Liver (tissue), 8 donors: ENCODE measurements at regions not wholly inside any gene's neighbourhood (a gene's known extent, or its start where the extent isn't known, plus 50 kb on each side); places are given as distances from the start of the nearest gene placed in this dataset.

Experiments used
- DNase-seq: peaks from one replicate; pipeline ENCODE4 v3.0.0-alpha.2; 2017; ENCODE audit warnings: low spot score
- H3K27ac ChIP-seq, 2 donors: one replicate each; pipeline ENCODE4 v1.7.0; 2013; ENCODE audit warnings: inconsistent platforms in 2 of 2, low read length in 2 of 2, control low read depth in 1 of 2, low read depth in 1 of 2, mild to moderate bottlenecking in 1 of 2
- H3K27me3 ChIP-seq, 4 donors: one replicate each; pipeline versions ENCODE4 v1.6.1 to v1.7.0; 2013; ENCODE audit warnings: low read length in 3 of 4, inconsistent platforms in 1 of 4, mild to moderate bottlenecking in 1 of 4, moderate library complexity in 1 of 4; ENCODE audit not compliant: control insufficient read depth in 4 of 4, insufficient read depth in 4 of 4
- H3K36me3 ChIP-seq, 4 donors: one replicate each; pipeline versions ENCODE4 v1.6.1 to v1.7.0; 2013; ENCODE audit warnings: low read length in 3 of 4, mild to moderate bottlenecking in 3 of 4, low read depth in 1 of 4, moderate library complexity in 1 of 4; ENCODE audit not compliant: control insufficient read depth in 4 of 4, insufficient read depth in 3 of 4
- H3K4me1 ChIP-seq, 4 donors: one replicate each; pipeline versions ENCODE4 v1.6.1 to v1.7.0; 2013; ENCODE audit warnings: low read length in 3 of 4, mild to moderate bottlenecking in 3 of 4, moderate library complexity in 1 of 4; ENCODE audit not compliant: control insufficient read depth in 4 of 4, insufficient read depth in 4 of 4
- H3K4me3 ChIP-seq, 3 donors: one replicate each; pipeline versions ENCODE4 v1.6.1 to v1.7.0; 2013; ENCODE audit warnings: low read length in 3 of 3, control low read depth in 1 of 3, low read depth in 1 of 3, mild to moderate bottlenecking in 1 of 3
- H3K9ac ChIP-seq, 2 donors: one replicate each; pipeline ENCODE4 v1.7.0; 2013; ENCODE audit warnings: low read length in 2 of 2, mild to moderate bottlenecking in 2 of 2, moderate library complexity in 2 of 2, control low read depth in 1 of 2, low read depth in 1 of 2
- H3K9me3 ChIP-seq, 4 donors: one replicate each; pipeline versions ENCODE4 v1.6.1 to v1.7.0; 2013; ENCODE audit warnings: low read length in 3 of 4; ENCODE audit not compliant: control insufficient read depth in 4 of 4
- ATF3 ChIP-seq: IDR thresholded peaks from 2 replicates; pipeline ENCODE4 v1.6.1; 2016; ENCODE audit warnings: antibody characterized with exemption
- CTCF ChIP-seq: fragments of 150-350 bp; IDR thresholded peaks from 2 replicates; pipeline ENCODE4 v1.5.1; 2017; ENCODE audit warnings: improper control_type of control experiment, low read depth, low read length; ENCODE audit not compliant: missing input control
- EGR1 ChIP-seq, 2 donors: IDR thresholded peaks; 2 replicates each; pipeline ENCODE4 v1.6.1; 2016 to 2018; ENCODE audit warnings: antibody characterized with exemption in 2 of 2, low read depth in 2 of 2
- FOXA1 ChIP-seq: IDR thresholded peaks from 2 replicates; pipeline ENCODE4 v1.6.1; 2016; ENCODE audit warnings: antibody characterized with exemption
- FOXA2 ChIP-seq: IDR thresholded peaks from 2 replicates; pipeline ENCODE4 v1.6.1; 2016; ENCODE audit warnings: antibody characterized with exemption
- GABPA ChIP-seq, 2 donors: IDR thresholded peaks in 1 of 2; conservative IDR thresholded peaks in 1 of 2; 2 replicates each; pipeline ENCODE4 v1.6.1; 2016; ENCODE audit warnings: antibody characterized with exemption in 2 of 2, mild to moderate bottlenecking in 1 of 2, moderate library complexity in 1 of 2
- HNF4A ChIP-seq, 2 donors: conservative IDR thresholded peaks; 2 replicates each; pipeline ENCODE4 v1.6.1; 2016; ENCODE audit warnings: antibody characterized with exemption in 2 of 2, mild to moderate bottlenecking in 2 of 2
- HNF4G ChIP-seq: IDR thresholded peaks from 2 replicates; pipeline ENCODE4 v1.6.1; 2016; ENCODE audit warnings: antibody characterized with exemption
- JUND ChIP-seq, 2 donors: IDR thresholded peaks; 2 replicates each; pipeline ENCODE4 v1.6.1; 2016; ENCODE audit warnings: antibody characterized with exemption in 2 of 2
- MAX ChIP-seq: IDR thresholded peaks from 2 replicates; pipeline ENCODE4 v1.6.1; 2016; ENCODE audit warnings: antibody characterized with exemption
- NR2F2 ChIP-seq: IDR thresholded peaks from 2 replicates; pipeline ENCODE4 v1.6.1; 2016; ENCODE audit warnings: antibody characterized with exemption
- RAD21 ChIP-seq, 2 donors: IDR thresholded peaks; 2 replicates each; pipeline ENCODE4 v1.6.1; 2016; ENCODE audit warnings: antibody characterized with exemption in 2 of 2, mild to moderate bottlenecking in 2 of 2
- RXRA ChIP-seq, 2 donors: IDR thresholded peaks; 2 replicates each; pipeline ENCODE4 v1.6.1; 2017 to 2018; ENCODE audit warnings: antibody characterized with exemption in 2 of 2, mild to moderate bottlenecking in 1 of 2
- SP1 ChIP-seq: IDR thresholded peaks from 2 replicates; pipeline ENCODE4 v1.6.1; 2018; ENCODE audit warnings: antibody characterized with exemption, mild to moderate bottlenecking
- YY1 ChIP-seq: IDR thresholded peaks from 2 replicates; pipeline ENCODE4 v1.6.1; 2016; ENCODE audit warnings: antibody characterized with exemption, mild to moderate bottlenecking
- ZBTB33 ChIP-seq: IDR thresholded peaks from 2 replicates; pipeline ENCODE4 v1.6.1; 2016; ENCODE audit warnings: antibody characterized with exemption
- WGBS: extraction: QIAGEN DNeasy Blood & Tissue Kit; methylation state at CpG from one replicate; pipeline ENCODE4 v1.1.7; 2013; 5-methylcytosine and 5-hydroxymethylcytosine counted together
- donor health status: healthy.
- donor health status: healthy.
- donor health status: healthy.
- donor health status: healthy.
- donor health status: healthy.

- DNase-seq, result no peak
- Histone ChIP-seq H3K4me1 (no peaks in the 10 kb centered on the region), H3K27me3 (no peaks in the 10 kb centered on the region), H3K36me3 (no peaks in the 10 kb centered on the region), H3K27ac (no peak overlapping the region), H3K4me3 (no peak overlapping the region), H3K9me3 (no peaks in the 10 kb centered on the region), H3K9ac (no peak overlapping the region)
- TF ChIP-seq FOXA2 (no peak), EGR1 (IDR thresholded peaks at IDR 0.05; ENCODE audit: low read depth in 2 of 2) (no peak), YY1 (no peak), CTCF (no peak), FOXA1 (no peak), HNF4A (conservative IDR thresholded peaks at IDR 0.05) (no peak), ATF3 (no peak), RAD21 (IDR thresholded peaks at IDR 0.05) (no peak), JUND (IDR thresholded peaks at IDR 0.05) (no peak)
Measured at GRCh38 chr12:86770871-86771270, 514.7 kb upstream of the MGAT4C start.

GRCh38 chr12:86748894-86749293, 492.7 kb upstream of the MGAT4C start:
- TF ChIP-seq FOXA2, result no peak
- TF ChIP-seq CTCF, result no peak
- TF ChIP-seq HNF4A (conservative IDR thresholded peaks at IDR 0.05), result no peak
- no peak for TF ChIP-seq HNF4G
- TF ChIP-seq FOXA1, result no peak
- TF ChIP-seq ATF3, result no peak
- no peak for TF ChIP-seq MAX
- TF ChIP-seq RXRA (IDR thresholded peaks at IDR 0.05), result no peak
- no peak for TF ChIP-seq ZBTB33
- TF ChIP-seq SP1, result no peak
- TF ChIP-seq NR2F2, result no peak
- no peak for TF ChIP-seq GABPA (IDR thresholded peaks at IDR 0.05 in 1 of 2, conservative IDR thresholded peaks at IDR 0.05 in 1 of 2)
- no peak for TF ChIP-seq EGR1 (IDR thresholded peaks at IDR 0.05; ENCODE audit: low read depth in 2 of 2)
- 47% methylated on average over 2 of the region's 2 CpGs for WGBS
- H3K9ac ChIP-seq, result no peak overlapping the region
- no peaks in the 10 kb centered on the region for H3K27me3 ChIP-seq
- H3K4me3 ChIP-seq, result no peak overlapping the region
- no peaks in the 10 kb centered on the region for H3K36me3 ChIP-seq
- DNase-seq, result no peak
- no peak overlapping the region for H3K27ac ChIP-seq
- no peaks in the 10 kb centered on the region for H3K4me1 ChIP-seq
- H3K9me3 ChIP-seq, result no peaks in the 10 kb centered on the region
